ENCODE measurements at regions not wholly inside any gene's neighbourhood (a gene's known extent, or its start where the extent isn't known, plus 50 kb on each side); places are given as distances from the start of the nearest gene placed in this dataset.

- no peaks in the 10 kb centered on the region for H3K9me2 ChIP-seq (ENCODE audit: insufficient read depth)
- no peak overlapping the region for H3K27ac ChIP-seq (ENCODE audit: low read depth)
- H3K36me3 ChIP-seq (ENCODE audit: insufficient read depth) = no peaks in the 10 kb centered on the region; the same call in none of the 2 replicates
- H3K4me1 ChIP-seq (ENCODE audit: insufficient read depth) = no peaks in the 10 kb centered on the region
- Mint-ChIP-seq H3K27ac (no peak overlapping the region), H3K9me3 (peaks cover 96% of the 10 kb centered on the region), H3K36me3 (ENCODE audit: low read depth) (peaks cover 47% of the 10 kb centered on the region; the same call in 2 of the 3 replicates), H3K4me1 (no peaks in the 10 kb centered on the region), H3K27me3 (ENCODE audit: insufficient read depth, low read depth, poor library complexity) (no peaks in the 10 kb centered on the region), H3K4me3 (no peak overlapping the region)
- H3K27me3 ChIP-seq (ENCODE audit: insufficient read depth) = no peaks in the 10 kb centered on the region
- no peak for DNase-seq (ENCODE audit: low spot score)
- no peak for ATAC-seq
- H3K79me2 ChIP-seq (replicated peaks; ENCODE audit: insufficient read depth) = no peaks in the 10 kb centered on the region
- no peak overlapping the region for H3K4me3 ChIP-seq
- TF ChIP-seq NANOG (IDR thresholded peaks at IDR 0.05; ENCODE audit: borderline replicate concordance) (no peak), EZH2 (IDR thresholded peaks at IDR 0.05; ENCODE audit: low read depth, unreplicated experiment) (no peak), JUNB (IDR thresholded peaks at IDR 0.05; ENCODE audit: unreplicated experiment) (no peak), REST (IDR thresholded peaks at IDR 0.05; ENCODE audit: unreplicated experiment) (no peak), STAT1 (IDR thresholded peaks at IDR 0.05; ENCODE audit: unreplicated experiment) (no peak), ZNF114 (CRISPR knock-in tag; IDR thresholded peaks at IDR 0.05) (no peak), ZNF331 (CRISPR knock-in tag; IDR thresholded peaks at IDR 0.05; ENCODE audit: low read depth) (no peak), ETS1 (IDR thresholded peaks at IDR 0.05) (no peak)
- H2AFZ ChIP-seq = no peak overlapping the region
- no peaks in the 10 kb centered on the region for H3F3A ChIP-seq (replicated peaks; ENCODE audit: low read depth)
- H4K20me1 ChIP-seq (replicated peaks; ENCODE audit: insufficient read depth) = no peaks in the 10 kb centered on the region
- H3K4me2 ChIP-seq = no peak overlapping the region
These were observed 728.8 kb downstream of the TYW1 start for GRCh38 chr7:67725423-67725822.

DNA sequence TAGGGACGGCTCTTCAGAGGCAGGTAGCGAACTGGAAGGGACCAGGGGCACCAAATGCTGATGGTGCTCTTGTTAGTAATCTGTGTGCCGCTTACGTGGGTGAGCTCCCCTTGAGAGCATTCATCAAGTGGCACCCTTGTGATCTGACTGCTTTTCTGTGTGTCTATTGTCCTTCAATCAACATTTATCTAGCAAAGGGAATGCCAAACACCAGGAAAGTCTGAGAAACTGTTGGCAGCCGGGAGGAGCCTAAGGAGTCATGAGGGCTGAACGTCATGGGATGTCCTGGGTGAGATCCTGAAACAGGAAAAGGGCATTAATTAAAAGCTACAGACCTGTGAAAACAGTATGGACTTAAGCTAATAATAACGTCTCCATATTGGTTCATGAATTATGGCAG, 733.1 kb downstream of the TYW1 start:
- Histone ChIP-seq H3K79me2 (replicated peaks; ENCODE audit: insufficient read depth) (no peaks in the 10 kb centered on the region), H2AFZ (no peak overlapping the region), H3K4me1 (ENCODE audit: insufficient read depth) (no peaks in the 10 kb centered on the region), H4K20me1 (replicated peaks; ENCODE audit: insufficient read depth) (no peaks in the 10 kb centered on the region), H3K27me3 (ENCODE audit: insufficient read depth) (no peaks in the 10 kb centered on the region), H3K9me2 (ENCODE audit: insufficient read depth) (no peaks in the 10 kb centered on the region), H3K27ac (ENCODE audit: low read depth) (no peak overlapping the region), H3K4me2 (no peak overlapping the region), H3K36me3 (ENCODE audit: insufficient read depth) (no peaks in the 10 kb centered on the region; the same call in 1 of the 2 replicates), H3K4me3 (no peak overlapping the region), H3F3A (replicated peaks; ENCODE audit: low read depth) (no peaks in the 10 kb centered on the region)
- TF ChIP-seq, protein P1, sequence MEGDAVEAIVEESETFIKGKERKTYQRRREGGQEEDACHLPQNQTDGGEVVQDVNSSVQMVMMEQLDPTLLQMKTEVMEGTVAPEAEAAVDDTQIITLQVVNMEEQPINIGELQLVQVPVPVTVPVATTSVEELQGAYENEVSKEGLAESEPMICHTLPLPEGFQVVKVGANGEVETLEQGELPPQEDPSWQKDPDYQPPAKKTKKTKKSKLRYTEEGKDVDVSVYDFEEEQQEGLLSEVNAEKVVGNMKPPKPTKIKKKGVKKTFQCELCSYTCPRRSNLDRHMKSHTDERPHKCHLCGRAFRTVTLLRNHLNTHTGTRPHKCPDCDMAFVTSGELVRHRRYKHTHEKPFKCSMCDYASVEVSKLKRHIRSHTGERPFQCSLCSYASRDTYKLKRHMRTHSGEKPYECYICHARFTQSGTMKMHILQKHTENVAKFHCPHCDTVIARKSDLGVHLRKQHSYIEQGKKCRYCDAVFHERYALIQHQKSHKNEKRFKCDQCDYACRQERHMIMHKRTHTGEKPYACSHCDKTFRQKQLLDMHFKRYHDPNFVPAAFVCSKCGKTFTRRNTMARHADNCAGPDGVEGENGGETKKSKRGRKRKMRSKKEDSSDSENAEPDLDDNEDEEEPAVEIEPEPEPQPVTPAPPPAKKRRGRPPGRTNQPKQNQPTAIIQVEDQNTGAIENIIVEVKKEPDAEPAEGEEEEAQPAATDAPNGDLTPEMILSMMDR (conservative IDR thresholded peaks at IDR 0.05; ENCODE audit: low read depth in 2 of 2) = no peak
- TF ChIP-seq REST (IDR thresholded peaks at IDR 0.05; ENCODE audit: unreplicated experiment) (no peak), ZNF331 (CRISPR knock-in tag; IDR thresholded peaks at IDR 0.05; ENCODE audit: low read depth) (no peak)
- Mint-ChIP-seq H3K4me3 (no peak overlapping the region), H3K36me3 (ENCODE audit: low read depth) (peaks cover 36% of the 10 kb centered on the region; the same call in 2 of the 3 replicates), H3K27me3 (ENCODE audit: insufficient read depth, low read depth, poor library complexity) (peaks cover 5% of the 10 kb centered on the region), H3K4me1 (no peaks in the 10 kb centered on the region), H3K27ac (no peak overlapping the region), H3K9me3 (peaks cover 96% of the 10 kb centered on the region)
- no peak for DNase-seq (ENCODE audit: low spot score)
- ATAC-seq = no peak
